Muscle layer of colon (tissue), 2 donors: ENCODE measurements at regions not wholly inside any gene's neighbourhood (a gene's known extent, or its start where the extent isn't known, plus 50 kb on each side); places are given as distances from the start of the nearest gene placed in this dataset.
"Not testable (repeated sequence)": the region's sequence is repeated elsewhere in the genome, so short reads cannot be mapped to it uniquely, and the experiment has no call there.

Experiments
- H3K27ac ChIP-seq: one replicate; pipeline ENCODE4 v1.7.0; 2013; ENCODE audit warnings: low read depth, mild to moderate bottlenecking, low read length, moderate library complexity
- H3K27me3 ChIP-seq, 2 donors: one replicate each; pipeline ENCODE4 v1.7.0; 2013; ENCODE audit warnings: low read length in 2 of 2, mild to moderate bottlenecking in 2 of 2; ENCODE audit not compliant: insufficient read depth in 2 of 2, control insufficient read depth in 1 of 2
- H3K36me3 ChIP-seq: one replicate; pipeline ENCODE4 v1.7.0; 2013; ENCODE audit warnings: mild to moderate bottlenecking, low read length; ENCODE audit not compliant: insufficient read depth
- H3K4me1 ChIP-seq: one replicate; pipeline ENCODE4 v1.7.0; 2013; ENCODE audit warnings: mild to moderate bottlenecking, low read length; ENCODE audit not compliant: insufficient read depth
- H3K4me3 ChIP-seq, 2 donors: one replicate each; pipeline ENCODE4 v1.7.0; 2013; ENCODE audit warnings: low read length in 2 of 2, low read depth in 1 of 2, mild to moderate bottlenecking in 1 of 2, moderate library complexity in 1 of 2
- H3K9ac ChIP-seq: one replicate; pipeline ENCODE4 v1.7.0; 2013; ENCODE audit warnings: low read length
- H3K9me3 ChIP-seq: one replicate; pipeline ENCODE4 v1.7.0; 2013; ENCODE audit warnings: mild to moderate bottlenecking, low read length
- donor health status: abdominal sarcoma.
- donor health status: Adenocarcinoma of cecum.

- not testable (repeated sequence) for H3K36me3 ChIP-seq, H3K9ac ChIP-seq, H3K9me3 ChIP-seq, H3K4me1 ChIP-seq, H3K27ac ChIP-seq, H3K4me3 ChIP-seq, H3K27me3 ChIP-seq
Measured at GRCh38 chr20:28619956-28620651, 2637.4 kb upstream of the DEFB115 start.

DNA sequence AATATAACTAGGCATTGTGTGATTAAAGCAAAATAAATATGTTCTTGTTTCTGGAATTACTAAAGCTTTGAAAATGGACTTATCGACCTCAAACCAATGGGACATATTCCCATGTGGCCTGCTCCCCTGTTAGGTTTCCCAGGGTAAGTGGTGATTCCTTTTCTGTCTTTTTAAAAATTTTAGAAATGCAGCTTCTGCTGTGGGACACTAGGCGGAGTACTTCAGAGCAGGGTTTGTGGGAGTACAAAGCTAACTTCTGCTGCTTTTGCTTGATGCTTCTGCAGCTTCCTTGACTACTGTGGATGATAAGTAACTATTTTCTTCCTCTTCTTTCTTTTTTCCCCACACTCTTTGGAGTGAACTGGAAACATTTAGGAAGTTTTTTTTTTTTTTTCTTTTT lies 2632.4 kb upstream of the DEFB115 start:
- H3K4me3 ChIP-seq, H3K4me1 ChIP-seq, H3K36me3 ChIP-seq, H3K9ac ChIP-seq, H3K27ac ChIP-seq, H3K27me3 ChIP-seq, H3K9me3 ChIP-seq: not testable (repeated sequence)

DNA sequence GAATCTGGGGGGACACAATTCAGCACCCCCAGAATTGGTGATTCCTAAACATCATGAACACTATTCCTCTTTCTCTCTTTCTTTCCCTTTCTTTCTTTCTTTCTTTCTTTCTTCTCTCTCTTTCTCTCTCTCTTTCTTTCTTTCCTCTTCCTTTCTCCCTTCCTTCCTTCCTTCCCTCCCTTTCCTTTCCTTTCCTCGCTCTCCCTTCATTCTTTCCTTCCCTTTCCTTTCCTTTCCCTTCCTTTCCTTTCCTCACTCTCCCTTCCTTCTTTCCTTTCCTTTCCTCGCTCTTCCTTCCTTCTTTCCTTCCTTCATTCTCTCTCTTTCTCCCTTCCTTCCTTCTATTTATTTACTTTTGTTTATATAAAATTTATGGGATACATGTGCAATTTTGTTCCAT lies 2616.6 kb upstream of the DEFB115 start:
- not testable (repeated sequence) for H3K9me3 ChIP-seq, H3K27ac ChIP-seq, H3K36me3 ChIP-seq, H3K27me3 ChIP-seq, H3K4me1 ChIP-seq, H3K4me3 ChIP-seq, H3K9ac ChIP-seq
